OCI-LY1 (cell line): ENCODE measurements at regions not wholly inside any gene's neighbourhood (a gene's known extent, or its start where the extent isn't known, plus 50 kb on each side); places are given as distances from the start of the nearest gene placed in this dataset.

Experiments
- H2AFZ ChIP-seq: fragments of 200-600 bp; sonication (generic), shearing (Covaris generic); 2 replicates; pipeline ENCODE4 v1.6.0; 2014; ENCODE audit warnings: antibody characterized with exemption, mild to moderate bottlenecking, low read length
- H3F3A ChIP-seq: fragments of 200-600 bp; sonication (generic), shearing (Covaris generic); 2 replicates; pipeline ENCODE4 v1.6.0; 2014; ENCODE audit warnings: mild to moderate bottlenecking, antibody characterized with exemption, low read length, moderate library complexity; ENCODE audit not compliant: insufficient read depth
- H3K27ac ChIP-seq: fragments of 200-600 bp; sonication (generic); 2 replicates; pipeline ENCODE4 v1.5.1; 2014; ENCODE audit warnings: low read length, mixed run types, mild to moderate bottlenecking, low read depth; ENCODE audit not compliant: poor library complexity, severe bottlenecking
- H3K27me3 ChIP-seq: fragments of 200-600 bp; sonication (generic); 2 replicates; pipeline ENCODE4 v1.6.0; 2014; ENCODE audit warnings: antibody characterized with exemption, mild to moderate bottlenecking, low read length, moderate library complexity; ENCODE audit not compliant: insufficient read depth
- H3K36me3 ChIP-seq: fragments of 200-600 bp; sonication (generic); 2 replicates; pipeline ENCODE4 v1.6.1; 2014; ENCODE audit warnings: mild to moderate bottlenecking, antibody characterized with exemption, low read length, moderate library complexity, mixed read lengths; ENCODE audit not compliant: insufficient read depth
- H3K4me1 ChIP-seq: fragments of 200-600 bp; sonication (generic); 2 replicates; pipeline ENCODE4 v1.5.1; 2014; ENCODE audit warnings: mild to moderate bottlenecking, low read length, moderate library complexity; ENCODE audit not compliant: insufficient read depth, severe bottlenecking
- H3K4me2 ChIP-seq: fragments of 200-600 bp; sonication (generic), shearing (Covaris generic); 2 replicates; pipeline ENCODE4 v1.6.1; 2014; ENCODE audit warnings: low read length
- H3K4me3 ChIP-seq: fragments of 200-600 bp; sonication (generic); 2 replicates; pipeline ENCODE4 v1.5.1; 2014; ENCODE audit warnings: low read length, low read depth, mild to moderate bottlenecking, mixed read lengths; ENCODE audit not compliant: poor library complexity, severe bottlenecking
- H3K79me2 ChIP-seq: fragments of 200-600 bp; shearing (Covaris generic); 2 replicates; pipeline ENCODE4 v1.6.1; 2016; ENCODE audit warnings: mixed run types, low read length, mixed read lengths; ENCODE audit not compliant: insufficient read depth
- H3K9ac ChIP-seq: fragments of 200-600 bp; sonication (generic), shearing (Covaris generic); 2 replicates; pipeline ENCODE4 v1.6.1; 2014; ENCODE audit warnings: mild to moderate bottlenecking, low read length, mixed read lengths
- H3K9me2 ChIP-seq: fragments of 200-600 bp; sonication (generic), shearing (Covaris generic); 2 replicates; pipeline ENCODE4 v1.6.1; 2014; ENCODE audit warnings: low read depth, mild to moderate bottlenecking, low read length, mixed read lengths
- H3K9me3 ChIP-seq: fragments of 200-600 bp; shearing (Covaris generic); 2 replicates; pipeline ENCODE4 v1.6.1; 2014; ENCODE audit warnings: low read length, mixed read lengths
- H4K20me1 ChIP-seq: fragments of 200-600 bp; sonication (generic), shearing (Covaris generic); 2 replicates; pipeline ENCODE4 v1.6.0; 2016; ENCODE audit warnings: mild to moderate bottlenecking, low read length; ENCODE audit not compliant: insufficient read depth
- EZH2 ChIP-seq: fragments of 200-600 bp; sonication (generic), shearing (Covaris generic); IDR thresholded peaks from 2 replicates; pipeline ENCODE4 v1.8.0; 2017; ENCODE audit warnings: borderline replicate concordance, mixed run types, mild to moderate bottlenecking, antibody characterized with exemption, low read length, moderate library complexity, mixed read lengths
- TF ChIP-seq, protein P1 (sequence below): fragments of 200-600 bp; sonication (generic), shearing (Covaris generic); IDR thresholded peaks from 2 replicates; pipeline ENCODE4 v1.5.1; 2017; ENCODE audit warnings: mild to moderate bottlenecking, antibody characterized with exemption, low read length, moderate library complexity, mixed read lengths

DNA sequence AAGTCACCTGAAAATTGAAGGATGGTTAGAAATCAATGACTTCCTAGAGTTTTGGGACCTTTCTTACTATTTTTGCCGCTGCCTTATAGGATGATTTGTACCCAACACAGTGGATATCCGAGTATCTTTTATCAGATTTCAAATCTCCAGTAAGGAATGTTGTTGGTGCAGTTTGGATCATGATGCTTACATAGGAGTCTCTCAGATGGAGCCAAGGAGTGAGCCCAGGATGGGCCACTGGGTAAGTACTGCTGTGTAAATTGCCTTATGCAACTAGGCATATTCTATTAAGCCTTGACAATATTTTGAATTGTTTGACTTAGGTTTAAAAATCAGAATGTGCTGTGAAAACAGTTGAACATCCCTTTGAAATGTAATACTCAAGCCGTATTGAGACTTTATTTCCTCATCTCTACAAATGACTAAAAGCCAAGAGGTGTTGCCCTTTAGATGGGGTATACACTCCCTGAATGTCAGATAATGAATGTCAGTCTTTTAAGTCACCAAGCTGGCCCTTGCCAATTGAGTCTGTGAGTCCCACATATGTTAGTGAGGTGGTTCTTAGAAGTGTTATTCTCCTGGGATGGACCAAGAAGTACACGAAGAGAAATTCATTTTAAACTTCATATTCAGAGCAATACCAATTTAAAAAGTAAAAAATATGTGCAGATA is 271.8 kb upstream of the CTNND2 start:
- no peak overlapping the region for H3K4me2 ChIP-seq
- H3K9me3 ChIP-seq, result no peaks in the 10 kb centered on the region
- no peak overlapping the region for H2AFZ ChIP-seq
- TF ChIP-seq EZH2, result no peak
- TF ChIP-seq, protein P1, sequence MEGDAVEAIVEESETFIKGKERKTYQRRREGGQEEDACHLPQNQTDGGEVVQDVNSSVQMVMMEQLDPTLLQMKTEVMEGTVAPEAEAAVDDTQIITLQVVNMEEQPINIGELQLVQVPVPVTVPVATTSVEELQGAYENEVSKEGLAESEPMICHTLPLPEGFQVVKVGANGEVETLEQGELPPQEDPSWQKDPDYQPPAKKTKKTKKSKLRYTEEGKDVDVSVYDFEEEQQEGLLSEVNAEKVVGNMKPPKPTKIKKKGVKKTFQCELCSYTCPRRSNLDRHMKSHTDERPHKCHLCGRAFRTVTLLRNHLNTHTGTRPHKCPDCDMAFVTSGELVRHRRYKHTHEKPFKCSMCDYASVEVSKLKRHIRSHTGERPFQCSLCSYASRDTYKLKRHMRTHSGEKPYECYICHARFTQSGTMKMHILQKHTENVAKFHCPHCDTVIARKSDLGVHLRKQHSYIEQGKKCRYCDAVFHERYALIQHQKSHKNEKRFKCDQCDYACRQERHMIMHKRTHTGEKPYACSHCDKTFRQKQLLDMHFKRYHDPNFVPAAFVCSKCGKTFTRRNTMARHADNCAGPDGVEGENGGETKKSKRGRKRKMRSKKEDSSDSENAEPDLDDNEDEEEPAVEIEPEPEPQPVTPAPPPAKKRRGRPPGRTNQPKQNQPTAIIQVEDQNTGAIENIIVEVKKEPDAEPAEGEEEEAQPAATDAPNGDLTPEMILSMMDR, result no peak
- H3K4me3 ChIP-seq, result no peak overlapping the region
- no peaks in the 10 kb centered on the region for H4K20me1 ChIP-seq
- no peaks in the 10 kb centered on the region for H3K79me2 ChIP-seq
- no peak overlapping the region for H3K9ac ChIP-seq
- no peak overlapping the region for H3K27ac ChIP-seq
- no peaks in the 10 kb centered on the region for H3K36me3 ChIP-seq
- no peaks in the 10 kb centered on the region; the same call in 1 of the 2 replicates for H3K9me2 ChIP-seq
- no peaks in the 10 kb centered on the region for H3K27me3 ChIP-seq
- no peaks in the 10 kb centered on the region for H3F3A ChIP-seq
- no peaks in the 10 kb centered on the region for H3K4me1 ChIP-seq

DNA sequence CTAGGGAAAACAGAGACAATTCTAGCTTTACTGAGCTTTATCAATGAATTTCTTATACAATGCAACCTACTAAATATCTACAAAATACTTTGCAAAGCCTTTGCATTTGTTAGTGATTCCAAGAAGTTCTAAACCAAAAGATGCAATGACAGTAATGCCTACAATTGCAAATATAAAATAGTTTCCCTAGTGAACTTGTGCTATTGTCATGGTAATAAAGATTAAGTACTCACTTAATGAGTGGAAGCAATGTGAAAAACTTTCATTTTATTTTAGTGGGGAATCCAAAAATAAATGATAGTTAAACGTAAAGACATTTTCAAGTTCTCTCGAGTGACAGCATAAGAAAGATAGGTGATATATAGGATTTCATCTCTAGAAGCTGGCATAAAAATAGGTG is 270.5 kb upstream of the CTNND2 start:
- H3K9me2 ChIP-seq, result no peaks in the 10 kb centered on the region; the same call in 1 of the 2 replicates
- H3K4me1 ChIP-seq, result no peaks in the 10 kb centered on the region
- H4K20me1 ChIP-seq, result no peaks in the 10 kb centered on the region
- H3K9me3 ChIP-seq, result no peaks in the 10 kb centered on the region
- H3K4me3 ChIP-seq, result no peak overlapping the region
- H3F3A ChIP-seq, result no peaks in the 10 kb centered on the region
- no peak overlapping the region for H3K27ac ChIP-seq
- no peak overlapping the region for H3K4me2 ChIP-seq
- no peak for TF ChIP-seq EZH2
- TF ChIP-seq, protein P1, result no peak
- H3K36me3 ChIP-seq, result no peaks in the 10 kb centered on the region
- H3K27me3 ChIP-seq, result no peaks in the 10 kb centered on the region
- H2AFZ ChIP-seq, result no peak overlapping the region
- H3K79me2 ChIP-seq, result no peaks in the 10 kb centered on the region
- no peak overlapping the region for H3K9ac ChIP-seq

DNA sequence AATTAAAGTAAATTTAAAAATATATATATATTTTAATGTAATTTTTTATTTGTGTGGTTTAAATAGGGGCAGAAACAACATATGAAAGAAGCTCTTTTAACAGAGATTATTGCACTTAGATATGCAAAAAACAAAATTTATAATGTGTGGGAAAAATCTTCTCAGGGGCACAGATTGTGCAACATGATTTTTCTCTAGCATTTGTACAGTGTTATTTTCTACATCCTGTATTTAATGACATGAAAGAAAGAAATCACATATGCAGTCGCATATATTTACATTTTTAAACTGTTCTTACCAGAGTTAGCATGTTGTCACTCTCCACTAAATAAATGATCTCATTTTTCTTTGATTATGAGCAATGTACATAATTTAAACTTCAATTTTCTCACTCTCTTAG is 265.3 kb upstream of the CTNND2 start:
- H3K27ac ChIP-seq, result no peak overlapping the region
- H3K79me2 ChIP-seq, result no peaks in the 10 kb centered on the region
- no peak overlapping the region for H3K4me2 ChIP-seq
- H3K4me1 ChIP-seq, result no peaks in the 10 kb centered on the region
- no peak for TF ChIP-seq EZH2
- TF ChIP-seq, protein P1, result no peak
- H2AFZ ChIP-seq, result no peak overlapping the region
- H3K27me3 ChIP-seq, result no peaks in the 10 kb centered on the region
- no peaks in the 10 kb centered on the region for H3K9me2 ChIP-seq
- H3F3A ChIP-seq, result no peaks in the 10 kb centered on the region
- H3K36me3 ChIP-seq, result no peaks in the 10 kb centered on the region
- no peak overlapping the region for H3K9ac ChIP-seq
- H3K4me3 ChIP-seq, result no peak overlapping the region
- no peaks in the 10 kb centered on the region for H4K20me1 ChIP-seq
- H3K9me3 ChIP-seq, result no peaks in the 10 kb centered on the region
